ENCODE measurements at regions not wholly inside any gene's neighbourhood (a gene's known extent, or its start where the extent isn't known, plus 50 kb on each side); places are given as distances from the start of the nearest gene placed in this dataset.

DNA sequence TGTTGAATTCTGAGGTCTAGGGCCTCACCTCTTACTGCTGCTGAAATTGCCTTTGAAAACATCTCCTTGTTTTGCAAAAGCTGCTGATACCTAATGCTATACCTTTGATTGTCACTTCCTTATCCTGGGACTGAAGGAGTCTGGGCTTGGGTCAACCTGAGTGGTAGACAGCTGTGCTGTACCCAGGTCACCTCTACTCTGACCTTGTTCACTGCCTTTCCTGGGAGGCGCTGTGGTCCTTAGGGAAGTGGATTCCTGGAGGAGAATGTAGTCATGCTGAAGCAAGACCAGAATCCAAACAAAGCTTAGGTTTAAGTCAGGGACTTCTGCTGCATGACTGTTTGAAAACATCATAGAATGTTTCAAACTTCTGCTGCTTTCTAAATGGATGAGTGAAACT, 191.4 kb downstream of the SNAPC1 start:
- no peak for FAIRE-seq

DNA sequence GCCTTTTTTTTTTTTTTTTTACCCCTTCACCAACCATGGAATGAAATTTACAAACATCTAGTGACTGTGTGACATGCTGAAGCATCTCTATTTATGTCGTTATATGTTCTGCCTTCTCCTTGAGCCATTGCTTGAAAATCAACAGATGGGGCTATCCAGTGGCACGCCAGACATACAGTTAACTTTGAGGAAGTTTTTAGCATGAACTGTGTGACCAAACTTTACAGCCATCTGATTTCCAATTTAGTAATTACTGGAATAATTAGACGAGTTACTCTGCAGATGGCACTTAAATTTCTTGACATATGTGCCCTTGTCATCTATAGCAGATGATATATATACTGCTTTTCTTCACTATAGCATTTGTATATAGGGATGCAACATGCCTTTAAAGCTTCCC, 192.1 kb downstream of the SNAPC1 start:
- no peak for FAIRE-seq

DNA sequence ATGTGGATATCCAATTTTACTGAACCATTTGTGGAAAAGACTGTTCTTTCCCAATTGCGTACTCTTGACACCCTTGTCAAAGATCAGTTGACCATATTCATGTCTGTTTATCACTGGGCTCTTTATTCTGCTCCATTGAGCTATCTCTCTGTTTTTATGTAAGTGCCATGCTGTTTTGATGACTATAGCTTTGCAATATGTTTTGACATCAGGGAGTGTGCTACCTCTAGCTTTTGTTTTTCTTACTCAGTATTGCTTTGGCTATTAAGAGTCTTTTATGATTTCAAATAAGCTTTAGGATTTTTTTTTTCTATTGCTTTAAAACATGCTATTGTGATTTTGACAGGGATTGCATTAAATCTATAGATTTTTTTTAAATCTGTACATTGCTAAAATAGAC, 194.3 kb downstream of the SNAPC1 start:
- no peak for FAIRE-seq

- no peak for FAIRE-seq
These were observed 197.1 kb downstream of the SNAPC1 start for GRCh38 chr14:61959348-61959747.

- no peak for FAIRE-seq
These were observed 199.1 kb downstream of the SNAPC1 start for GRCh38 chr14:61961369-61961768.

GRCh38 chr14:61963926-61964325, 201.7 kb downstream of the SNAPC1 start:
- no peak for FAIRE-seq

- FAIRE-seq = no peak
These were observed 203.0 kb downstream of the SNAPC1 start for GRCh38 chr14:61965030-61965745.

DNA sequence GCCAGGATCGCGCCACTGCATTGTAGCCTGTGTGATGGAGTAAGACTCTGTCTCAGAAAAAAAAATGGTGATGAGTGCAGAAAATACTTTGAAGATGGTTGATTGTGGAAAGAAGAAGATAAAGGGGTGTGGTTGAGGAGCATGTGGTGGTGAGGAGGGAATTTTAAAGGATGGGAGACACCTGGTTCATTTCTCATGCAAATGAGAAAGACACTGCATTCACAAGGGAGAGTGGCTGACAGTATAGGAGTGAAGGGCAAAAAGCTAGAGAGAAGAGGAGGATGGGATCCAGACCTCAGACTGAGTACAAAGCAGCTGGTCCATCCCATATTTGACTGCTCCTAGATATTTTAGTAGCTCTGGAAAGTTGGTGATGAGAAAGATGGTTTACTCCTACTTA, 206.0 kb downstream of the SNAPC1 start:
- no peak for FAIRE-seq

DNA sequence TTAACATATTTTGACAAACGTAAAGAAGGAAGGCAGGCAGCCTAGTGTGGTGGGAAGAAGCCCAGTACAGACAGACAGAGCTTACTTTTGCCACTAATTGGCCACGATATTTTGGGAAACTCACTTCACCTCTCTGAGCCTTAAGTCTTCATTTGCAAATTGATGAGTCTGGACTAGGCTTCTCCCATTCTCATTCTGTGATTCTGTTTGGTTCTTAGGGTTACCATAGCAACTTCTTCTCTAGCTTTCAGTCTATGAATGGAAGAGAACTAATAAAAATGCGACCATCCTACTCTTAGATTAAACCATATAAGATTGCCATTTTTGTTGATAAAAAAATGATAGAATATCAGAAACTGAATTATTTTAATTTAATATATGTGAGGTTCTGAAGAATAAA, 210.5 kb downstream of the SNAPC1 start:
- no peak for FAIRE-seq

DNA sequence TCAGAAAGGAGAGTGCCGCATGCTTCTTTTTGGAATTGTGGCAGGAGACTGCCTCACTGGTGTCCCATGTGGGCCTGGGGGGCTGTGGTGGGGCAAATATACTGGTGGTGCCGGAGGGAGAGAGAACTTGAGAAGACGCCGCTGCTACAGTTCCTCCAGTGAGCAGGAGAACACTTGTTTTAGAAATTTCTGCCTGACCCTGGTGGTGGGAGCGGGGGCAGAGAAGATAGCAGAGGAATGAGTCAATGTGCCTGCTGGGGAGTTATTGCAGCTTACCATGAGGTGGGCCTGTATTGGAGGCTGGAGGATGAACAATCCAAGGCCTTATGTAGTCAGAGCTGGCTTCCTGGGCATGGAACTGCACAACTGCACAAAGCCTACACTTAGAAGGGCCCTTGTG, 211.8 kb downstream of the SNAPC1 start:
- no peak for FAIRE-seq

GRCh38 chr14:61977217-61977616, 215.0 kb downstream of the SNAPC1 start:
- no peak for FAIRE-seq

GRCh38 chr14:61988240-61988639, 226.0 kb downstream of the SNAPC1 start:
- FAIRE-seq = no peak

- FAIRE-seq = no peak
These were observed 229.9 kb downstream of the SNAPC1 start for GRCh38 chr14:61992139-61992538.

DNA sequence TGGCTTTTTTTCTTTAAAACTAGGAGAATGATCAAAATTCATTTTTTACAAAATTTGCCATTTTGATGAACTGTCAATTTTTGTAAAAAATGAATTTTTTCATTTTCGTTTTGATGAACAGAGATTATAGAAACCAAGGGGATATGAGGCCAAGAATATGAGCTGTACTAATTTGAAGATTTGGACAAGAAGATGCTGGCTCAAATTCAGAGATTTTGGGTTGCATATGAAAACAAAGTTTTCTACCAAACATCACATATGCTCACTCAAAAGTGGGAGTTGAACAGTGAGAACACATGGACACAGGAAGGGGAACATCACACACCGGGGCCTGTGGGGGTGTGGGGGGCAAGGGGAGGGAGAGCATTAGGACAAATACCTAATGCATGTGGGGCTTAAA, 230.7 kb downstream of the SNAPC1 start:
- FAIRE-seq = no peak

- FAIRE-seq = no peak
These were observed 232.4 kb downstream of the SNAPC1 start for GRCh38 chr14:61994589-61994988.

DNA sequence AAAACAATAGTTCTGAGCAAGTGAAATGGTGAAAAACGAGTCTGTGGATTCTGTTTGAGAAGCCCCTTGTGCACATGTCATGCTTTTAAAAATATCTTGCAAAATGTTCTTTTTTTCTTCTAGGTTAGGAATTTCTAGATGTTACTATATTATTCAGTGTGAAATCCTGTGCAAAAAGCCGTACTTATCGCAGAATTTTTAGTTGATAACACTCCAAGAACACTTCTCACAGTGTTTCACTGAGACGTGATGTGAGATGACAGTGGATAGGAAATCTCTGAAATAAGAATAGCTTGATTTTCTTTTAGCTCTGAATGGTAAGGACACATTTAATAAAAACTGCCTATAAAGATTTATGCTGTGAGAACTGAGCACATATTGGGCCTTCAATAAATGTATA, 234.5 kb downstream of the SNAPC1 start:
- no peak for FAIRE-seq

- no peak for FAIRE-seq
These were observed 234.9 kb downstream of the SNAPC1 start for GRCh38 chr14:61997161-61997560.

- FAIRE-seq = no peak
These were observed 239.7 kb downstream of the SNAPC1 start for GRCh38 chr14:62001963-62002362.

DNA sequence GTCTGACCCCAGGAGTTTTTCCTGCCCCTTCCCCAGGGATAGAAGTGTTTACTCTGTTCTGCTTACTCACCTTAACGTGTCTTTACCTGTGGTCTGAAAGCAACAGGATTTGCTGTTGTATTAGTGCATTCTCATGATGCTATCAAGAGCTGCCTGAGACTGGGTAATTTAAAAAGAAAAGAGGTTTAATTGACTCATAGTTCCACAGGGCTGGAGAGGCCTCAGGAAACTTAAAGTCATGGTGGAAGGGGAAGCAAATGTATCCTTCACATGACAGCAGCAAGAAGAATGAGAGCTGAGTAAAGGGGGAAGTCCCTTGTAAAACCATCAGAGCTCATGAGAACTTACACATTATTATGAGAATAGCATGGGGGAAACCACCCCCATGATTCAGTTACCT, 240.4 kb downstream of the SNAPC1 start:
- FAIRE-seq = no peak

DNA sequence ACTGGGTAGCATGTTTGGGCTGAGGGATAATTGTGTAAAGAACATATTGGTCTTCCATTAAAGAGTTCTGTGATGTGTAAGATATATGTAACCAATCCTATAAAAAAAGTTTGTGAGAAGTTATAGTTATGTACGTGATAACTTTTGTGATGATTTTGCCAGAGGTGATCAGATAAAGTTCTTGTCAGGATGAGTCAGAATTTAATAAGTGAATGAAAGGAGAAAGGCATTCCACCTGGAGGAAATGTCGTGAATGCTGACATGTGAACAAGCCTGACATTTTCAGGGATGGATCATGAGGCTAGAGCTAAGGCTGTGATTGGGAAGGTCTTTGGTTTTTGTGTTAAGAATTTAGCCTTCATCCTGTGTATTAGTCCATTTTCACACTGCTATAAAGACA, 241.5 kb downstream of the SNAPC1 start:
- FAIRE-seq = no peak

- FAIRE-seq = no peak
These were observed 244.0 kb downstream of the SNAPC1 start for GRCh38 chr14:62006116-62006731.

DNA sequence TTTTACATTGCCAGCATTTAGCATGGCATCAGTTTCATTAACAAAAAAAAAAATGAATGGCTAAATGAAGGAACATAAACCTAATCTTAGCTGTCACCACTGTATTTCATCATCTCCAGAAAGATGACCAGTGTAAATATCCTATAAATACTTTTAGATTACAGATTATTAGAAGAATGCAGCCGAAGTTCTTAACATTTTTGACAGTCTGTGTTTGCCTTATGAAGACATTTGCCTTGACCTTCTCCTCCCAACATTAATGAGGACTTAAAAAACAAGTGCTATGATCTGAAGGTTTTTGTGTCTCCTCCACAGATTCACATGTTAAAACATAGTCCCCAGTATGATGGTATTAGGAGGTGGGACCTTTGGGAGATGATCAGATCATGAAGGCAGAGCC, 253.0 kb downstream of the SNAPC1 start:
- no peak for FAIRE-seq

- no peak for FAIRE-seq
These were observed 253.7 kb downstream of the SNAPC1 start for GRCh38 chr14:62015945-62016344.

DNA sequence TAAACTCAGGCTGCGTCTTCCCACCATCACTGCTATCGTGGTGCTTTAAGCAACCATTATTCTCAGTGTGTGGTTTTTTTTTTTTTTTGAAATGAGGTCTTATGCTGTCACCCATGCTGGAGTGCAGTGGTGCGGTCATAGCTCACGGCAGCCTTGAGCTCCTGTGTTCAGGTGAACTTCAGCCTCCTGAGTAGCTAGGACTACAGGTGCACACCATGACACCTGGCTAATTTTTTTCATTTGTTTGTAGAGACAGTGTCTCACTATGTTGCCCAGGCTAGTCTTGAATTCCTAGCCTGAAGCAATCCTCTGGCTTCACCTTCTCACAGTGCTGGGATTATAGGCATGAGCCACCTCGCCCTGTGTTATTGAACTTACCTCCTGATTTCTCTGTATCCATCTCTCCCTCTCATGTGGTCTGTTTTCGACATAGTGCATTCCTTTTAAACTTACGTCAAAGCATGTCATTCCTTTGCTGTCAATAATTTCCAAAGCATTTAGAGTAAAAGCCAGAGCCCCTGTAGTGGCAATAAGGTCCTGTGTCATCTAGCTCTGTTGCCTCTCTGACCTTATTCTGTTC, 255.5 kb downstream of the SNAPC1 start:
- no peak for FAIRE-seq

DNA sequence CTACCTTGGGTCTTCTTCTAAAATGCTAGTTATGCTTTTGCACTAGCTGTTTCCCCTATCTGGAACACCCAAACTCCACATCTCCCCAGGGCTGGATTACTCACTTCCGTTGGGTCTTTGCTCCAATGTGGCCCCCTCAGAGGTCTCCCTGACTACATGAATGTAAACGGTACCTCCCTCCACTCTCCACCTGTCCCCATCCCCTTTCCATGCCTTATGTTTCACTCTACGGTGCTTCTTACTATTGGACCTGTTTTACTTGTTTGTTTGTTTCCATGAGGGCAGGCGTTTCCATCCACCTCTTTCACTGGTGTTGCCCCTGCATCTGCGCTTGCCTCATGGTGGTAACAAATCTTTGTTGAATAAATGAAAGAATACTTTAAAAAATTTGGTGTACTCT, 256.4 kb downstream of the SNAPC1 start:
- FAIRE-seq = no peak
